Spleen (tissue), 7 donors: ENCODE measurements at regions not wholly inside any gene's neighbourhood (a gene's known extent, or its start where the extent isn't known, plus 50 kb on each side); places are given as distances from the start of the nearest gene placed in this dataset.

ENCODE experiments used
- POLR2A ChIP-seq, 3 donors: fragments of 450-650 bp; IDR thresholded peaks; one replicate each; pipeline ENCODE4 v1.5.1; 2017; ENCODE audit warnings: antibody characterized with exemption in 3 of 3, mild to moderate bottlenecking in 1 of 3
- POLR2AphosphoS5 ChIP-seq, 3 donors: sonication (generic); formaldehyde crosslinking; IDR thresholded peaks; one replicate each; pipeline ENCODE4 v1.5.1; 2017; ENCODE audit warnings: antibody characterized with exemption in 3 of 3
- TF ChIP-seq, protein P1 (sequence below), 11 experiments: fragments of 200-600 bp in 7 of 11; fragments of 450-650 bp in 4 of 11; sonication (generic) in 4 of 11; IDR thresholded peaks in 8 of 11; conservative IDR thresholded peaks in 3 of 11; 1 replicate in 7 of 11; 2 replicates in 4 of 11; pipeline versions ENCODE4 v1.4.0 to v1.8.0; 2016 to 2021; ENCODE audit warnings: antibody characterized with exemption in 11 of 11, inconsistent platforms in 4 of 11, mild to moderate bottlenecking in 1 of 11
- donor health status: DM: no; HTN: no; CAD: no; lungs with moderate emphysema.
- donor health status: DM: no; HTN: no; CAD: no.
- donor health status: DM: no; HTN: no; CAD: no.

DNA sequence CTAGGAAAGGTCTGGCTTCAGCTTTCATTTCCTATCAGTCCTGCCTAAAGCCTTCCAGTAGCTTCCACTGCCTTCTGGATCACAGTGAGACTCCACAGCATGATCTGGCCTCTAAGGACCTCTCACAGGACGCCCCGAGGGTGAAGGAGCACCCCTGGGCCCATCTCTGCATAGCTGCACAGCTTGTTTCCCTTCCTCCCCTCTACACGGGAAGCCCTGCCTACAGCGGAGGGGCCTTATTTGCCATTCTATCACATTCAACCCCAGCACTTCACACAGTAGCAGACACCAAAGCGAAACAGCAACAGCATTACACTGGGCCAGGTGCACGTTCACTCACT, 162.3 kb upstream of the GRK3 start:
- TF ChIP-seq POLR2A (IDR thresholded peaks at IDR 0.05) (no peak), POLR2AphosphoS5 (IDR thresholded peaks at IDR 0.05) (no peak)
- TF ChIP-seq, protein P1, sequence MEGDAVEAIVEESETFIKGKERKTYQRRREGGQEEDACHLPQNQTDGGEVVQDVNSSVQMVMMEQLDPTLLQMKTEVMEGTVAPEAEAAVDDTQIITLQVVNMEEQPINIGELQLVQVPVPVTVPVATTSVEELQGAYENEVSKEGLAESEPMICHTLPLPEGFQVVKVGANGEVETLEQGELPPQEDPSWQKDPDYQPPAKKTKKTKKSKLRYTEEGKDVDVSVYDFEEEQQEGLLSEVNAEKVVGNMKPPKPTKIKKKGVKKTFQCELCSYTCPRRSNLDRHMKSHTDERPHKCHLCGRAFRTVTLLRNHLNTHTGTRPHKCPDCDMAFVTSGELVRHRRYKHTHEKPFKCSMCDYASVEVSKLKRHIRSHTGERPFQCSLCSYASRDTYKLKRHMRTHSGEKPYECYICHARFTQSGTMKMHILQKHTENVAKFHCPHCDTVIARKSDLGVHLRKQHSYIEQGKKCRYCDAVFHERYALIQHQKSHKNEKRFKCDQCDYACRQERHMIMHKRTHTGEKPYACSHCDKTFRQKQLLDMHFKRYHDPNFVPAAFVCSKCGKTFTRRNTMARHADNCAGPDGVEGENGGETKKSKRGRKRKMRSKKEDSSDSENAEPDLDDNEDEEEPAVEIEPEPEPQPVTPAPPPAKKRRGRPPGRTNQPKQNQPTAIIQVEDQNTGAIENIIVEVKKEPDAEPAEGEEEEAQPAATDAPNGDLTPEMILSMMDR (IDR thresholded peaks at IDR 0.05 in 8 of 11, conservative IDR thresholded peaks at IDR 0.05 in 3 of 11) = no peak
